ENCODE measurements at regions not wholly inside any gene's neighbourhood (a gene's known extent, or its start where the extent isn't known, plus 50 kb on each side); places are given as distances from the start of the nearest gene placed in this dataset.

DNA sequence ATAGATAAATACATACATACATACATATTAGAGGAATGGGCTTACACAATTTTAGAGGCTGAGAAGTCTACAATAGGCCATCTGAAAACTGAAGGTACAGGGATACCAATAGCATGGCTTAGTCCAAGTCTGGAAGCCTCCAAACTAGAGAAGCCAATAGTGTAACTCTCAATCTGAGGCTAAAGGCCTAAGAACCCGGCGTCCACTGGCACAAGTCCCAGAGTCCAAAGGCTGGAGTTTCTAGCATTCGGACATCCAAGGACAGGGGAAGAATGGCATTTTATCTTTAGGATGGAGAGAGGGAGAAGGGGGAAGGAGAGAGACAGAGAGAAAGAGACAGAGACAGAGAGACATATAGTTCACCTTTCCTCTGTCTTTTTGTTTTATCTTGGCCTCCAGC is 63.7 kb upstream of the SYT4 start:
- TF ChIP-seq POLR2AphosphoS5 (IDR thresholded peaks at IDR 0.05; ENCODE audit: low read depth, low read length) (no peak), REST (IDR thresholded peaks at IDR 0.05; ENCODE audit: insufficient read depth in 1 of 2, low read depth in 2 of 2, low read length in 2 of 2) (no peak)

Data from PFSK-1 (cell line).